SK-N-MC (cell line): ENCODE measurements at regions not wholly inside any gene's neighbourhood (a gene's known extent, or its start where the extent isn't known, plus 50 kb on each side); places are given as distances from the start of the nearest gene placed in this dataset.

Experiments
- EZH2 ChIP-seq: fragments of 200-600 bp; sonication (generic); IDR thresholded peaks from one replicate; pipeline ENCODE4 v1.6.1; 2017; ENCODE audit warnings: antibody characterized with exemption
- FOXP2 ChIP-seq: optimal IDR thresholded peaks from 2 replicates; pipeline ENCODE3; 2011; ENCODE audit warnings: mild to moderate bottlenecking, moderate library complexity; ENCODE audit not compliant: insufficient read depth; ENCODE audit errors: extremely low read length, control extremely low read depth
- POLR2AphosphoS5 ChIP-seq: IDR thresholded peaks from 2 replicates; pipeline ENCODE4 v1.6.1; 2012; ENCODE audit warnings: mild to moderate bottlenecking, low read depth, low read length, borderline replicate concordance

- TF ChIP-seq POLR2AphosphoS5 (no peak), FOXP2 (no peak), EZH2 (no peak)
Measured at GRCh38 chr14:61927520-61927919, 165.3 kb downstream of the SNAPC1 start.
